ENCODE measurements at regions not wholly inside any gene's neighbourhood (a gene's known extent, or its start where the extent isn't known, plus 50 kb on each side); places are given as distances from the start of the nearest gene placed in this dataset. TPM values are rescaled to one million over a fixed set of nuclear protein-coding genes. Genes with fewer than 3 reads are reported as not detected.

- Histone ChIP-seq H3K9me3 (ENCODE audit: control insufficient read depth, insufficient read depth, low read length) (no peaks in the 10 kb centered on the region), H3K27me3 (ENCODE audit: control insufficient read depth, insufficient read depth, low read length) (no peaks in the 10 kb centered on the region), H3K27ac (ENCODE audit: low read depth, low read length) (no peak overlapping the region), H3K36me3 (ENCODE audit: control insufficient read depth, insufficient read depth, low read length) (no peaks in the 10 kb centered on the region), H3K4me1 (ENCODE audit: control insufficient read depth, insufficient read depth, low read length) (no peaks in the 10 kb centered on the region), H3K4me3 (ENCODE audit: low read depth, low read length) (no peak overlapping the region)
- WGBS (ENCODE audit: insufficient coverage) = 14% methylated on average over 1 of the region's 6 CpGs
- no peak for DNase-seq (ENCODE audit: low read depth in 4 of 6, low spot score in 6 of 6)
These were observed 100.2 kb upstream of the SORCS1 start for GRCh38 chr10:107264742-107265141.

- H3K27me3 ChIP-seq (ENCODE audit: control insufficient read depth, insufficient read depth, low read length) = no peaks in the 10 kb centered on the region
- H3K36me3 ChIP-seq (ENCODE audit: control insufficient read depth, insufficient read depth, low read length) = no peaks in the 10 kb centered on the region
- H3K9me3 ChIP-seq (ENCODE audit: control insufficient read depth, insufficient read depth, low read length) = no peaks in the 10 kb centered on the region
- H3K4me1 ChIP-seq (ENCODE audit: control insufficient read depth, insufficient read depth, low read length) = no peaks in the 10 kb centered on the region
- DNase-seq (ENCODE audit: low read depth in 4 of 6, low spot score in 6 of 6) = no peak
- H3K27ac ChIP-seq (ENCODE audit: low read depth, low read length) = no peak overlapping the region
- H3K4me3 ChIP-seq (ENCODE audit: low read depth, low read length) = no peak overlapping the region
- WGBS (ENCODE audit: insufficient coverage) = 91% methylated on average over 4 of the region's 5 CpGs
These were observed 79.6 kb upstream of the SORCS1 start for GRCh38 chr10:107244122-107244521.

- no peak for DNase-seq (ENCODE audit: low read depth in 4 of 6, low spot score in 6 of 6)
- H3K4me1 ChIP-seq (ENCODE audit: control insufficient read depth, insufficient read depth, low read length) = no peaks in the 10 kb centered on the region
- no peaks in the 10 kb centered on the region for H3K9me3 ChIP-seq (ENCODE audit: control insufficient read depth, insufficient read depth, low read length)
- H3K4me3 ChIP-seq (ENCODE audit: low read depth, low read length) = no peak overlapping the region
- no peaks in the 10 kb centered on the region for H3K36me3 ChIP-seq (ENCODE audit: control insufficient read depth, insufficient read depth, low read length)
- H3K27me3 ChIP-seq (ENCODE audit: control insufficient read depth, insufficient read depth, low read length) = no peaks in the 10 kb centered on the region
- WGBS (ENCODE audit: insufficient coverage) = 100% methylated on average over 2 of the region's 4 CpGs
- no peak overlapping the region for H3K27ac ChIP-seq (ENCODE audit: low read depth, low read length)
These were observed 73.8 kb upstream of the SORCS1 start for GRCh38 chr10:107238275-107238674.

- no peak overlapping the region for H3K27ac ChIP-seq (ENCODE audit: low read depth, low read length)
- no peak overlapping the region for H3K4me3 ChIP-seq (ENCODE audit: low read depth, low read length)
- no peaks in the 10 kb centered on the region for H3K4me1 ChIP-seq (ENCODE audit: control insufficient read depth, insufficient read depth, low read length)
- 100% methylated on average over 1 of the region's 2 CpGs for WGBS (ENCODE audit: insufficient coverage)
- DNase-seq (ENCODE audit: low read depth in 4 of 6, low spot score in 6 of 6) = no peak
- no peaks in the 10 kb centered on the region for H3K9me3 ChIP-seq (ENCODE audit: control insufficient read depth, insufficient read depth, low read length)
- no peaks in the 10 kb centered on the region for H3K27me3 ChIP-seq (ENCODE audit: control insufficient read depth, insufficient read depth, low read length)
- no peaks in the 10 kb centered on the region for H3K36me3 ChIP-seq (ENCODE audit: control insufficient read depth, insufficient read depth, low read length)
These were observed 67.5 kb upstream of the SORCS1 start for GRCh38 chr10:107232013-107232412.

GRCh38 chr10:107230887-107231286 is 66.4 kb upstream of the SORCS1 start:
- DNase-seq (ENCODE audit: low read depth in 4 of 6, low spot score in 6 of 6) = no peak
- Histone ChIP-seq H3K36me3 (ENCODE audit: control insufficient read depth, insufficient read depth, low read length) (no peaks in the 10 kb centered on the region), H3K27ac (ENCODE audit: low read depth, low read length) (no peak overlapping the region), H3K4me1 (ENCODE audit: control insufficient read depth, insufficient read depth, low read length) (no peaks in the 10 kb centered on the region), H3K4me3 (ENCODE audit: low read depth, low read length) (no peak overlapping the region), H3K27me3 (ENCODE audit: control insufficient read depth, insufficient read depth, low read length) (no peaks in the 10 kb centered on the region), H3K9me3 (ENCODE audit: control insufficient read depth, insufficient read depth, low read length) (no peaks in the 10 kb centered on the region)
- 77% methylated on average over 3 of the region's 4 CpGs for WGBS (ENCODE audit: insufficient coverage)

GRCh38 chr10:107215681-107216080 is 51.2 kb upstream of the SORCS1 start:
- Histone ChIP-seq H3K4me3 (ENCODE audit: low read depth, low read length) (no peak overlapping the region), H3K27ac (ENCODE audit: low read depth, low read length) (no peak overlapping the region), H3K9me3 (ENCODE audit: control insufficient read depth, insufficient read depth, low read length) (no peaks in the 10 kb centered on the region), H3K4me1 (ENCODE audit: control insufficient read depth, insufficient read depth, low read length) (no peaks in the 10 kb centered on the region), H3K27me3 (ENCODE audit: control insufficient read depth, insufficient read depth, low read length) (no peaks in the 10 kb centered on the region), H3K36me3 (ENCODE audit: control insufficient read depth, insufficient read depth, low read length) (no peaks in the 10 kb centered on the region)
- DNase-seq (ENCODE audit: low read depth in 4 of 6, low spot score in 6 of 6) = no peak
- 67% methylated on average over 1 of the region's 1 CpG for WGBS (ENCODE audit: insufficient coverage)

Small RNA genes in the stretch of these regions (small RNA-seq; reads per million reads assigned to genes)
- gene AL390123.1 (ENCODE audit: low replicate concordance) = not detected
- not detected for gene RNA5SP326 (ENCODE audit: low replicate concordance)
- gene RNU5B-6P (ENCODE audit: low replicate concordance) = 0.71 reads per million, percentile 69 among the genes with 10 or more reads in this experiment
- gene RNU6-839P (ENCODE audit: low replicate concordance) = not detected
